Kidney (tissue), 13 donors: ENCODE measurements at regions not wholly inside any gene's neighbourhood (a gene's known extent, or its start where the extent isn't known, plus 50 kb on each side); places are given as distances from the start of the nearest gene placed in this dataset.

ENCODE experiments used
- DNase-seq, 5 donors: peaks; one replicate each; pipeline ENCODE4 v3.0.0-alpha.2; 2013 to 2020
- FAIRE-seq: peaks from 2 replicates; lab custom pipeline; 2012; peaks lifted over from hg19 to GRCh38; lab: Jason Lieb, UNC
- H3K27ac ChIP-seq, 2 donors: one replicate each; pipeline ENCODE4 v1.7.0; 2013; ENCODE audit warnings: low read depth in 2 of 2, low read length in 2 of 2, inconsistent platforms in 1 of 2
- H3K27me3 ChIP-seq: one replicate; pipeline ENCODE4 v1.7.1; 2013; ENCODE audit warnings: low read length, inconsistent platforms; ENCODE audit not compliant: control insufficient read depth, insufficient read depth
- H3K36me3 ChIP-seq, 3 donors: one replicate each; pipeline versions ENCODE4 v1.7.0 to v1.7.1; 2013; ENCODE audit warnings: low read length in 3 of 3, control low read depth in 1 of 3, inconsistent platforms in 1 of 3; ENCODE audit not compliant: insufficient read depth in 3 of 3, control insufficient read depth in 2 of 3
- H3K4me1 ChIP-seq, 3 donors: one replicate each; pipeline versions ENCODE4 v1.7.0 to v1.7.1; 2013; ENCODE audit warnings: low read length in 3 of 3, inconsistent platforms in 1 of 3, low read depth in 1 of 3; ENCODE audit not compliant: control insufficient read depth in 2 of 3, insufficient read depth in 2 of 3
- H3K4me3 ChIP-seq, 3 donors: one replicate each; pipeline versions ENCODE4 v1.7.0 to v1.8.1; 2013; ENCODE audit warnings: low read length in 3 of 3, control low read depth in 1 of 3, inconsistent platforms in 1 of 3
- H3K9ac ChIP-seq, 3 donors: one replicate each; pipeline versions ENCODE4 v1.7.0 to v1.7.1; 2013; ENCODE audit warnings: low read length in 3 of 3, control low read depth in 1 of 3, inconsistent platforms in 1 of 3
- H3K9me3 ChIP-seq, 3 donors: one replicate each; pipeline versions ENCODE4 v1.7.0 to v1.7.1; 2013; ENCODE audit warnings: low read length in 3 of 3, control low read depth in 1 of 3, inconsistent platforms in 1 of 3; ENCODE audit not compliant: control insufficient read depth in 2 of 3, insufficient read depth in 1 of 3
- CTCF ChIP-seq: IDR thresholded peaks from 3 replicates; pipeline ENCODE4 v1.5.1; 2012; ENCODE audit warnings: mild to moderate bottlenecking, moderate library complexity, borderline replicate concordance; ENCODE audit not compliant: insufficient read depth; ENCODE audit errors: extremely low read depth
- intact Hi-C: fragments of 100-400 bp; cut with DNase I; formaldehyde crosslinking; loops from one replicate; pipeline ENCODE4 v1.11.1; 2022
- donor health status: control.
- donor health status: control.
- donor health status: control.
- donor health status: control.
- donor health status: control.
- donor health status: DM: yes; HTN: yes; CAD: no.
- donor health status: Normal renal cell carcinoma (clear cell type).

DNA sequence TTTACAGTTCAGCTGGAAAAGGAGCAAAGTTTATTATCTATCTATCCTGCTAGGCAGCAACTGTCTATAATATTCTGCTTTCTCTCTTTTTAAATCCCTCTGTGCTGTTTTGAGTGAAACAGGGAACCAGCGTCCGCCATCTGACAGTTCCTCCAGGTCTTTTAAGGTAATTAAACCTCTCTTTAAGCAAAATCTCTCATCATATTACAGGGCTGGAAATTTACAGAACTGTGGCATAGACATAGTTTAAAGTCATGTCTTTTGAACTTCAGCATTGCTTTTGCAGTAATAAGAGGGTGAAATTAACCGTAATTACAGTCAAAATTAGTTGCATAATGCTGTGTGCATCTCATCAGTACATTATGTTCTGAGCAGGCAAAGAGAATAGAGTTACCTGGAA lies 263.4 kb upstream of the KCNMB2 start:
- FAIRE-seq (no peak), DNase-seq (no peak)
- TF ChIP-seq CTCF: no peak
- Histone ChIP-seq H3K9ac (no peak overlapping the region), H3K36me3 (no peaks in the 10 kb centered on the region), H3K9me3 (no peaks in the 10 kb centered on the region), H3K27me3 (no peaks in the 10 kb centered on the region), H3K4me3 (no peak overlapping the region), H3K27ac (no peak overlapping the region), H3K4me1 (no peaks in the 10 kb centered on the region)
- intact Hi-C loops: no loop called here

DNA sequence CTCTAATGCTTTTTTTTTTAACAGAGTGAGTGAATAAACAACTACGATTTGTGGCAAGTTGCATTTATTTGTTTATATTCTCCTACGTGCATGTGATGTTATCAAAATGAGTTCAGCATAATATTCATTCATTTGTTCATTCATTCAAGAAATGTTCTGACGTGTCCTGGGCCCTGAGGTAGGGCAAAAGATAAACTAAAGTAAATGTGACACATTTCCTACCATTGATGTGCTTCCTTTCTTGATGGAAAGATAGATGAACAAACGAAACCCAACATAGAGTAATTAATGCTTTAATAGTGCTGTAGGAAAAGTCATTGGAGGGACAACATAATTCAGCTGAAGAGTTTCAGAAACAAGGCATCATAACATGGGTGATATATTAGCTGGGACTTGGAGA lies 261.5 kb upstream of the KCNMB2 start:
- Histone ChIP-seq H3K9ac (no peak overlapping the region), H3K4me3 (no peak overlapping the region), H3K27me3 (no peaks in the 10 kb centered on the region), H3K9me3 (peaks cover 0 to 2% (median 0%) of the 10 kb centered on the region in 3 donors), H3K4me1 (no peaks in the 10 kb centered on the region), H3K36me3 (no peaks in the 10 kb centered on the region), H3K27ac (no peak overlapping the region)
- TF ChIP-seq CTCF: no peak
- intact Hi-C loops: no loop called here
- no peak for DNase-seq
- no peak for FAIRE-seq

GRCh38 chr3:178275311-178275710 lies 260.9 kb upstream of the KCNMB2 start:
- FAIRE-seq (no peak), DNase-seq (no peak)
- H3K27ac ChIP-seq: no peak overlapping the region
- H3K36me3 ChIP-seq: no peaks in the 10 kb centered on the region
- no peaks in the 10 kb centered on the region for H3K27me3 ChIP-seq
- H3K9me3 ChIP-seq: peaks cover 0 to 2% (median 0%) of the 10 kb centered on the region in 3 donors
- no peak overlapping the region for H3K4me3 ChIP-seq
- no peak overlapping the region for H3K9ac ChIP-seq
- intact Hi-C loops: no loop called here
- H3K4me1 ChIP-seq: no peaks in the 10 kb centered on the region
- TF ChIP-seq CTCF: no peak

GRCh38 chr3:178275793-178276192 lies 260.4 kb upstream of the KCNMB2 start:
- DNase-seq: no peak
- no peak overlapping the region for H3K4me3 ChIP-seq
- H3K9me3 ChIP-seq: peaks cover 0 to 2% (median 0%) of the 10 kb centered on the region in 3 donors
- no peaks in the 10 kb centered on the region for H3K4me1 ChIP-seq
- intact Hi-C loops: no loop called here
- no peak overlapping the region for H3K9ac ChIP-seq
- no peak for FAIRE-seq
- no peaks in the 10 kb centered on the region for H3K36me3 ChIP-seq
- no peak overlapping the region for H3K27ac ChIP-seq
- no peak for TF ChIP-seq CTCF
- no peaks in the 10 kb centered on the region for H3K27me3 ChIP-seq
